ENCODE measurements at regions not wholly inside any gene's neighbourhood (a gene's known extent, or its start where the extent isn't known, plus 50 kb on each side); places are given as distances from the start of the nearest gene placed in this dataset.

- DNase-seq = no peak
- TF ChIP-seq EZH2 (IDR thresholded peaks at IDR 0.05; ENCODE audit: low read depth) = no peak
- no peak for TF ChIP-seq CTCF (conservative IDR thresholded peaks at IDR 0.05)
- no peaks in the 10 kb centered on the region for H3K9me3 ChIP-seq (ENCODE audit: insufficient read depth, low read depth)
- H3K79me2 ChIP-seq (ENCODE audit: low read depth) = no peaks in the 10 kb centered on the region
- CTCF ChIA-PET = no interaction called here
- BruUV-seq (replicated peaks) = no TSS peak
- H3K4me3 ChIP-seq = no peak overlapping the region
- no peak overlapping the region for H3K4me2 ChIP-seq
- POLR2A ChIA-PET (ENCODE audit: unreplicated experiment) = no interaction called here
- no peak overlapping the region for H3K27ac ChIP-seq
- intact Hi-C loops (cut with micrococcal nuclease; ENCODE audit: unreplicated experiment) = no loop called here
- no peaks in the 10 kb centered on the region for H3K4me1 ChIP-seq (replicated peaks; ENCODE audit: insufficient read depth)
- H3K36me3 ChIP-seq (ENCODE audit: low read depth) = no peaks in the 10 kb centered on the region
- H3K27me3 ChIP-seq (ENCODE audit: insufficient read depth, low read depth) = no peaks in the 10 kb centered on the region
- H2AFZ ChIP-seq = no peak overlapping the region
- no peaks in the 10 kb centered on the region for H3K9me2 ChIP-seq (ENCODE audit: insufficient read depth)
- H4K20me1 ChIP-seq (ENCODE audit: insufficient read depth) = no peaks in the 10 kb centered on the region
- H3F3A ChIP-seq (ENCODE audit: insufficient read depth, low read depth) = no peaks in the 10 kb centered on the region
Measured at GRCh38 chr4:156182269-156182668, 228.6 kb upstream of the CTSO start.

- Histone ChIP-seq H3F3A (ENCODE audit: insufficient read depth, low read depth) (no peaks in the 10 kb centered on the region), H3K4me3 (no peak overlapping the region), H3K4me2 (no peak overlapping the region), H2AFZ (no peak overlapping the region), H3K27me3 (ENCODE audit: insufficient read depth, low read depth) (no peaks in the 10 kb centered on the region), H3K79me2 (ENCODE audit: low read depth) (no peaks in the 10 kb centered on the region), H3K4me1 (replicated peaks; ENCODE audit: insufficient read depth) (no peaks in the 10 kb centered on the region), H3K9me2 (ENCODE audit: insufficient read depth) (no peaks in the 10 kb centered on the region; the same call in 1 of the 2 replicates), H4K20me1 (ENCODE audit: insufficient read depth) (no peaks in the 10 kb centered on the region), H3K27ac (no peak overlapping the region), H3K36me3 (ENCODE audit: low read depth) (no peaks in the 10 kb centered on the region), H3K9me3 (ENCODE audit: insufficient read depth, low read depth) (no peaks in the 10 kb centered on the region)
- DNase-seq = no peak
- BruUV-seq (replicated peaks) = no TSS peak
- ChIA-PET CTCF (no interaction called here), POLR2A (ENCODE audit: unreplicated experiment) (no interaction called here)
- intact Hi-C loops (cut with micrococcal nuclease; ENCODE audit: unreplicated experiment) = no loop called here
- TF ChIP-seq EZH2 (IDR thresholded peaks at IDR 0.05; ENCODE audit: low read depth) = no peak
- TF ChIP-seq CTCF (conservative IDR thresholded peaks at IDR 0.05) = no peak
Measured at GRCh38 chr4:156177941-156178340, 224.3 kb upstream of the CTSO start.

- no TSS peak for BruUV-seq (replicated peaks)
- Histone ChIP-seq H3K9me2 (ENCODE audit: insufficient read depth) (no peaks in the 10 kb centered on the region; the same call in 1 of the 2 replicates), H3K36me3 (ENCODE audit: low read depth) (no peaks in the 10 kb centered on the region), H4K20me1 (ENCODE audit: insufficient read depth) (no peaks in the 10 kb centered on the region), H3F3A (ENCODE audit: insufficient read depth, low read depth) (no peaks in the 10 kb centered on the region), H3K79me2 (ENCODE audit: low read depth) (no peaks in the 10 kb centered on the region), H3K4me3 (no peak overlapping the region), H3K9me3 (ENCODE audit: insufficient read depth, low read depth) (no peaks in the 10 kb centered on the region), H3K4me2 (no peak overlapping the region), H3K27ac (no peak overlapping the region), H2AFZ (no peak overlapping the region), H3K4me1 (replicated peaks; ENCODE audit: insufficient read depth) (no peaks in the 10 kb centered on the region), H3K27me3 (ENCODE audit: insufficient read depth, low read depth) (no peaks in the 10 kb centered on the region)
- ChIA-PET POLR2A (ENCODE audit: unreplicated experiment) (no interaction called here), CTCF (no interaction called here)
- DNase-seq = no peak
- intact Hi-C loops (cut with micrococcal nuclease; ENCODE audit: unreplicated experiment) = no loop called here
- TF ChIP-seq CTCF (conservative IDR thresholded peaks at IDR 0.05) (no peak), EZH2 (IDR thresholded peaks at IDR 0.05; ENCODE audit: low read depth) (no peak)
Measured at GRCh38 chr4:156176896-156177295, 223.2 kb upstream of the CTSO start.
